ENCODE measurements at regions not wholly inside any gene's neighbourhood (a gene's known extent, or its start where the extent isn't known, plus 50 kb on each side); places are given as distances from the start of the nearest gene placed in this dataset.

DNA sequence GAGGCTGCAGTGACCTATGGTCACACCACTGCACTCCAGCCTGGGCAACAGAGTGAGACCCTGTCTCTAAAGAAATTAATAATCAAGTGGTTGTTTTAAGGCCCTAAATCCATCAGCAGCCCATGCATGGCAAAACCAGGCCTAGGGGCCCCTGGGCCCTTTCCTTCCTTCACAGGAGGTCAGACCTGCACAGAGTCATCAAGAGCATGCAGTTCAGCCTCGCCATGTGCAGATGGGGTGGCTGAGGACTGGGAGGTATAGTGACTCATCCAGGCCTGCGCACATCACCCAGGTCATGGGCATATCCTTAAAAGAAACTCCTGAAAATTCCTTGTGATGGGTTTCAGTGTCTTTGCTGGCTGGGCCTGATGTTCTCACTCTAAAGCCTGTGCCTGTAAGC lies 72.4 kb upstream of the AMZ2 start:
- TF ChIP-seq, protein P1, sequence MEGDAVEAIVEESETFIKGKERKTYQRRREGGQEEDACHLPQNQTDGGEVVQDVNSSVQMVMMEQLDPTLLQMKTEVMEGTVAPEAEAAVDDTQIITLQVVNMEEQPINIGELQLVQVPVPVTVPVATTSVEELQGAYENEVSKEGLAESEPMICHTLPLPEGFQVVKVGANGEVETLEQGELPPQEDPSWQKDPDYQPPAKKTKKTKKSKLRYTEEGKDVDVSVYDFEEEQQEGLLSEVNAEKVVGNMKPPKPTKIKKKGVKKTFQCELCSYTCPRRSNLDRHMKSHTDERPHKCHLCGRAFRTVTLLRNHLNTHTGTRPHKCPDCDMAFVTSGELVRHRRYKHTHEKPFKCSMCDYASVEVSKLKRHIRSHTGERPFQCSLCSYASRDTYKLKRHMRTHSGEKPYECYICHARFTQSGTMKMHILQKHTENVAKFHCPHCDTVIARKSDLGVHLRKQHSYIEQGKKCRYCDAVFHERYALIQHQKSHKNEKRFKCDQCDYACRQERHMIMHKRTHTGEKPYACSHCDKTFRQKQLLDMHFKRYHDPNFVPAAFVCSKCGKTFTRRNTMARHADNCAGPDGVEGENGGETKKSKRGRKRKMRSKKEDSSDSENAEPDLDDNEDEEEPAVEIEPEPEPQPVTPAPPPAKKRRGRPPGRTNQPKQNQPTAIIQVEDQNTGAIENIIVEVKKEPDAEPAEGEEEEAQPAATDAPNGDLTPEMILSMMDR (IDR thresholded peaks at IDR 0.05) = no peak
- TF ChIP-seq POLR2A (IDR thresholded peaks at IDR 0.05) (no peak), POLR2AphosphoS5 (IDR thresholded peaks at IDR 0.05; ENCODE audit: insufficient read depth in 1 of 2, low read depth in 1 of 2) (no peak)

Data from vagina (tissue), 2 donors.